Mucosa of rectum (tissue), 2 donors: ENCODE measurements at regions not wholly inside any gene's neighbourhood (a gene's known extent, or its start where the extent isn't known, plus 50 kb on each side); places are given as distances from the start of the nearest gene placed in this dataset.

Source experiments
- H3K27ac ChIP-seq, 2 donors: one replicate each; pipeline ENCODE4 v1.7.0; 2013; ENCODE audit warnings: inconsistent platforms in 2 of 2, low read depth in 2 of 2, low read length in 2 of 2
- H3K27me3 ChIP-seq, 2 donors: one replicate each; pipeline ENCODE4 v1.7.0; 2013; ENCODE audit warnings: low read length in 2 of 2; ENCODE audit not compliant: control insufficient read depth in 2 of 2, insufficient read depth in 2 of 2
- H3K36me3 ChIP-seq, 2 donors: one replicate each; pipeline ENCODE4 v1.7.0; 2013; ENCODE audit warnings: low read length in 2 of 2; ENCODE audit not compliant: control insufficient read depth in 2 of 2, insufficient read depth in 2 of 2
- H3K4me1 ChIP-seq, 2 donors: one replicate each; pipeline ENCODE4 v1.7.0; 2013; ENCODE audit warnings: low read length in 2 of 2, mild to moderate bottlenecking in 1 of 2; ENCODE audit not compliant: control insufficient read depth in 2 of 2, insufficient read depth in 2 of 2
- H3K4me3 ChIP-seq, 2 donors: one replicate each; pipeline ENCODE4 v1.7.0; 2013; ENCODE audit warnings: low read length in 2 of 2
- H3K9ac ChIP-seq, 2 donors: one replicate each; pipeline ENCODE4 v1.7.0; 2013; ENCODE audit warnings: low read length in 2 of 2, low read depth in 1 of 2, mild to moderate bottlenecking in 1 of 2
- H3K9me3 ChIP-seq, 2 donors: one replicate each; pipeline ENCODE4 v1.7.0; 2013; ENCODE audit warnings: low read length in 2 of 2; ENCODE audit not compliant: control insufficient read depth in 2 of 2
- donor health status: healthy.
- donor health status: Normal muscosa, but diverticular disease.

- Histone ChIP-seq H3K9me3 (no peaks in the 10 kb centered on the region), H3K4me1 (peaks cover 0 to 3% of the 10 kb centered on the region in 2 donors), H3K27me3 (no peaks in the 10 kb centered on the region), H3K9ac (no peak overlapping the region), H3K4me3 (no peak overlapping the region), H3K27ac (no peak overlapping the region), H3K36me3 (no peaks in the 10 kb centered on the region)
Measured at GRCh38 chr22:27111796-27112672, 454.6 kb downstream of the MIAT start.

- Histone ChIP-seq H3K9ac (no peak overlapping the region), H3K4me1 (peaks cover 0 to 3% of the 10 kb centered on the region in 2 donors), H3K36me3 (no peaks in the 10 kb centered on the region), H3K27me3 (no peaks in the 10 kb centered on the region), H3K4me3 (no peak overlapping the region), H3K27ac (peak overlapping the region in 1 of 2 donors; percentile 21), H3K9me3 (no peaks in the 10 kb centered on the region)
Measured at GRCh38 chr22:27113211-27113635, 455.8 kb downstream of the MIAT start.

- Histone ChIP-seq H3K27me3 (no peaks in the 10 kb centered on the region), H3K27ac (no peak overlapping the region), H3K9ac (no peak overlapping the region), H3K36me3 (no peaks in the 10 kb centered on the region), H3K4me1 (peaks cover 0 to 3% of the 10 kb centered on the region in 2 donors), H3K4me3 (no peak overlapping the region), H3K9me3 (no peaks in the 10 kb centered on the region)
Measured at GRCh38 chr22:27113641-27114040, 456.3 kb downstream of the MIAT start.

- H3K4me3 ChIP-seq, result no peak overlapping the region
- H3K27me3 ChIP-seq, result no peaks in the 10 kb centered on the region
- no peaks in the 10 kb centered on the region for H3K36me3 ChIP-seq
- H3K27ac ChIP-seq, result no peak overlapping the region
- H3K4me1 ChIP-seq, result peaks cover 0 to 3% of the 10 kb centered on the region in 2 donors
- no peak overlapping the region for H3K9ac ChIP-seq
- H3K9me3 ChIP-seq, result no peaks in the 10 kb centered on the region
Measured at GRCh38 chr22:27114186-27114585, 456.8 kb downstream of the MIAT start.

- H3K27ac ChIP-seq, result no peak overlapping the region
- no peaks in the 10 kb centered on the region for H3K27me3 ChIP-seq
- H3K9me3 ChIP-seq, result no peaks in the 10 kb centered on the region
- no peak overlapping the region for H3K9ac ChIP-seq
- H3K4me1 ChIP-seq, result peaks cover 0 to 3% of the 10 kb centered on the region in 2 donors
- no peaks in the 10 kb centered on the region for H3K36me3 ChIP-seq
- no peak overlapping the region for H3K4me3 ChIP-seq
Measured at GRCh38 chr22:27115410-27115809, 458.0 kb downstream of the MIAT start.

GRCh38 chr22:27115816-27116256, 458.4 kb downstream of the MIAT start:
- no peak overlapping the region for H3K27ac ChIP-seq
- H3K4me1 ChIP-seq, result peaks cover 0 to 3% of the 10 kb centered on the region in 2 donors
- H3K27me3 ChIP-seq, result peaks cover 0 to 2% of the 10 kb centered on the region in 2 donors
- H3K4me3 ChIP-seq, result no peak overlapping the region
- no peak overlapping the region for H3K9ac ChIP-seq
- H3K9me3 ChIP-seq, result no peaks in the 10 kb centered on the region
- no peaks in the 10 kb centered on the region for H3K36me3 ChIP-seq

GRCh38 chr22:27116312-27117086, 459.1 kb downstream of the MIAT start:
- H3K36me3 ChIP-seq, result no peaks in the 10 kb centered on the region
- H3K9me3 ChIP-seq, result no peaks in the 10 kb centered on the region
- H3K9ac ChIP-seq, result no peak overlapping the region
- peaks cover 0 to 2% of the 10 kb centered on the region in 2 donors for H3K27me3 ChIP-seq
- H3K4me1 ChIP-seq, result peaks cover 0 to 3% of the 10 kb centered on the region in 2 donors
- H3K27ac ChIP-seq, result no peak overlapping the region
- no peak overlapping the region for H3K4me3 ChIP-seq

- H3K27ac ChIP-seq, result no peak overlapping the region
- H3K9ac ChIP-seq, result no peak overlapping the region
- H3K4me1 ChIP-seq, result peaks cover 3 to 4% of the 10 kb centered on the region in 2 donors
- peaks cover 0 to 5% of the 10 kb centered on the region in 2 donors for H3K27me3 ChIP-seq
- no peaks in the 10 kb centered on the region for H3K36me3 ChIP-seq
- no peak overlapping the region for H3K4me3 ChIP-seq
- no peaks in the 10 kb centered on the region for H3K9me3 ChIP-seq
Measured at GRCh38 chr22:27120036-27120435, 462.6 kb downstream of the MIAT start.

- no peaks in the 10 kb centered on the region for H3K36me3 ChIP-seq
Measured at GRCh38 chr22:27122574-27122973, 465.2 kb downstream of the MIAT start.

GRCh38 chr22:27123880-27124279, 466.5 kb downstream of the MIAT start:
- Histone ChIP-seq H3K4me1 (peaks cover 0 to 4% of the 10 kb centered on the region in 2 donors), H3K27ac (no peak overlapping the region), H3K9me3 (no peaks in the 10 kb centered on the region), H3K27me3 (peaks cover 3 to 5% of the 10 kb centered on the region in 2 donors), H3K9ac (no peak overlapping the region), H3K36me3 (no peaks in the 10 kb centered on the region), H3K4me3 (no peak overlapping the region)

More at GRCh38 chr22:27122574-27122973, 465.2 kb downstream of the MIAT start:
- Histone ChIP-seq H3K4me3 (no peak overlapping the region), H3K9ac (no peak overlapping the region), H3K27ac (no peak overlapping the region), H3K9me3 (no peaks in the 10 kb centered on the region), H3K27me3 (peaks cover 3 to 5% of the 10 kb centered on the region in 2 donors), H3K4me1 (peaks cover 0 to 4% of the 10 kb centered on the region in 2 donors)
